GM18508 (cell line): ENCODE measurements at regions not wholly inside any gene's neighbourhood (a gene's known extent, or its start where the extent isn't known, plus 50 kb on each side); places are given as distances from the start of the nearest gene placed in this dataset.
"Not testable (repeated sequence)": the region's sequence is repeated elsewhere in the genome, so short reads cannot be mapped to it uniquely, and the experiment has no call there.

Experiments
- ATAC-seq: cut with Tn5 transposase; IDR thresholded peaks from one replicate; pipeline ENCODE4 v1.9.1; 2021; ENCODE audit warnings: moderate number of reproducible peaks; ENCODE audit not compliant: insufficient read depth, unreplicated experiment

DNA sequence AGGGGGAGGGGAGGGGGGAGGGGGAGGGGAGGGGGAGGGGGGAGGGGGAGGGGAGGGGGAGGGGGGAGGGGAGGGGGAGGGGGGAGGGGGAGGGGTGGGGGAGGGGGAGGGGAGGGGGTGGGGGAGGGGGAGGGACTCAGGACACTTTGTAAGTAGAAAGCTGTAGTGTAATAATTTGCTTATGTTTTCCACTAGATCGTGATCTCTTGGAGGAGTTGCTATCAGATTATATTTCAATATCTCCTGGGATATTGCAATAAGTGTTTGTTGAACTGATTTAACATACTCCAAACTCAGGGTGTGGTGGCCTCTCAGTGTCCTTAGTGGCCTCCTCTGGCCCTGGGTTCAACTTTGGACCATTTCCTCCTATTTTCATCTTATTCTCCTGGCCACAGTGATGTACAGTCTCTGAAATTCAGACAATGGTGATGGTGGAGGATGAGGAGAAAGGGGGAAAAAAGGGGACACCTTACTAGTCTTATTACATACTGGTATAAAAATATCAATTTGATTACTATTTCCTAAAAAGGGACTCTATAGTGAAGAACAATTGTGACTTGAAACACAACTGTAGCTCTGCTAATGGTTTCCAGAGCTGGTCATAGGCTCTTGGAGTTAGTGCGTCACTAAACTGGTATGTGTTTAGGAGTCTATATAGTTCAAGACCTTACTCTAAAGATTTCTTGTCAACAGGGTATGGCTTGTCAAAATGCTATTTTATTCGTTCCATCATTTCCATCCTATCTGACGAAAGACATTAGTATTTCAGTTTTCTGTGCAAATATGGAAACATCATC, 89.6 kb downstream of the DDX1 start:
- no peak for ATAC-seq

- ATAC-seq: no peak
Observed at GRCh38 chr2:15682354-15682753, 90.7 kb downstream of the DDX1 start.

DNA sequence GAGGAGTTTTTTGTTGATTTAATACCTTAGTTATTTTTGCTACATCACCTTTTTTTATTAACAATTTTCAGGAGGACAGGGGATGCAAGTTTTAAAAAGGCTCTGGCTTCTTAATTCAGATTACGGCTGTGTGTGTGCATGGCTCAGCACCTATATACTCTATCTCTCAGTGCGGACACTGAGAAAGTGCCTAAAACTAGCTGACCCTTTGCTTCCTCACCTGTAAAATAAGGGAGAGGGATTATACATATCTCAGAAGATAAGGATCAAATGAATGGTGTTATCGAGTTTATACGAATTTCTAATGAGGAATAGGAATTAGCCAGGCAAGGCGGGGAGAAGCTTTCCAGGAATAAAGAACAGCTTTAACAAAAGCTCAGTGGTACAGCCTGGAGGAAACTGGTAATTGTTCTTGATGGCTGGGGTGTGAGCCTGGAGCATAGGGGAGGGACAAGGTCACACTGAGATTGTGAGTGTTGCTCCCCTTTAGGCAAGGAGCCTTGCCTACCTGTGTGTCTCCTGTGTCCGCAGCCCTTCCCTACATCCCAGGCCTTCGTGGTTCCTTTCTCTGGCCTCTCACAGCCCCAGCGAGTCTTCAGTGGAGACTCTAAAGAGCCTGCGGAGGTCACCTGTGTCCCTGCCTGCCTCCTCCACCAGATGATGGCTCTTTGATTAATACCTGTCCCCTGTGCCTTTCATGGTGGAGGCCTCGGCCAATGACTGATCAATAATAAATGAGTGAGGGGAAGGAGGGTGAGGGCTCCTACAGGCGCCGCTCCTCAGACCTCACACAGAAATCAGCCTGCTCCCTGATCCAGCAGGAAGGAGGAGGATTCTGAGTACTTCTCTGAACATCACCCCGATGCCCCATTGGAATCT, 92.7 kb downstream of the DDX1 start:
- ATAC-seq: no peak

DNA sequence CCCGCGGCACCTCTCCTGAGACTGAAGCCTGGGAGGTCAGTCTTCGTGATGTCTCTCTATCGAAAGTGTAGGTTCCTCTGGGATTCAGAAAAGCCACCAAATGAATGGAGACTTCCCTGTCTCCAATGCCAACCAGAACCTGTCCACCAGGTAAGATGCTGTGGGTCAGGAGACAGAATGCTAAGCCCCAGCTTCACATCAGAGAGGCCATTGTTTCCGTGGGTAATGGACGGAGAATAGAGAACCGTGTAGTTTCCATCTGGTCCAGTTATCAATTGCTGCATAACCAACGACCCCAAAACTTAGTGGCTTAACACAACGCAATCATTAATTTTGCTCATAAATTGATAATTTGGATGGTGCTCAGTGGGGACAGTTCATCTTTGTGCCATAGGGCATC, 93.5 kb downstream of the DDX1 start:
- ATAC-seq: no peak

DNA sequence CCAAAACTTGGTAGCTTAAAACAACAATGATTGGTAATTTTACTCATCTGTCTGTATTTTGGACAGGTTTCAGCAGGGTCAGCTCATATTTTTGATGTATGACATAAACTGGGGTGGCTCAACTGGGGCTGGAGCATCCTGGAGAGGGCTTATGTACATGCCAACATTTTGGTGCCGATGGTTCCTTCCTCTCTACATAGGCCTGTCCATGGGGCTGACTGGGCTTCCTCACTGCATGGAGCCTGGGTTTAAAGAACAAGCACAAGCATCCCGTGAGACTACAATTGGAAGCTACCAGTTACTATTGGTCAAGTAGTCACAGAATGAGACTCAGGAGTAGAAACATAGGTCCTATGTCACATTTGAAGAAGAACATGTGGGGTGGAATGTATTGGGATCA, 95.0 kb downstream of the DDX1 start:
- ATAC-seq: no peak

DNA sequence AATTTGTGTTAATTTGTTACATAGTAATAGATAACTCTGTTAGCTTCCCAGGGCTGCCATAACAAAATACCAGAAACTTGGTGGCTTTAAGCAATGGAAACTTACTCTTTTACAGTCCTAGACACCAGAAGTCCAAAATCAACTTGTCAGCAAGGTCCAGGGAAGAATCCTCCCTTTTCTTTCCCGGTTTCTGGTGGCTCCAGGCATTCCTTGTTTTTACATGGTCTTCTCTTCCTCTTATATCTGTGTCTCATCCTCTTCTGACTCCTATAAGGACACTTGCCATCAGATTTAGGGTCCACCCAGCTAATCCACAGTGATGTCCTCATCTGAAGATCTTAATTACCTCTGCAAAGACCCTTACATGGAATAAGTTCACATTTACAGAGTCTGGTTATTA, 95.6 kb downstream of the DDX1 start:
- no peak for ATAC-seq

DNA sequence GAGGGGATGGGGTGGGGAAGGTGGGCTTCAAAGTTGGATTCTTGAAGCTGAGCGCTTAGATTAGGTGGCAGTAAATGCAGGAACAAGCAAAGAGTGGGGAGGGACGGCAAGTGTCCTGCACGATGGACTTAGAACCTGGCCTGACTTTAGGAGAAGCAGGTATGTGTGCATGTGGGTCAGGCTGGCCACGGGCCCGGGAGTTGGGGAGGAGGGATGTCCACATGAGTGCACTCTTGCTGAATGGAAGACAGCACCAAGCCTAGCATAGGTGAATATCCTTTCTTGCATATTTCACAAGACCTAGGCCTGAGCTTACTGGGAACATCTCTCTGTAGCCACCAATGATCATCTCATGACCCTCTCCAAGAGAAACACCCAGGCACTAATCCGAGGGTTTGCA, 96.1 kb downstream of the DDX1 start:
- no peak for ATAC-seq

GRCh38 chr2:15688924-15689568, 97.4 kb downstream of the DDX1 start:
- ATAC-seq: no peak

GRCh38 chr2:15689654-15690053, 98.0 kb downstream of the DDX1 start:
- no peak for ATAC-seq

DNA sequence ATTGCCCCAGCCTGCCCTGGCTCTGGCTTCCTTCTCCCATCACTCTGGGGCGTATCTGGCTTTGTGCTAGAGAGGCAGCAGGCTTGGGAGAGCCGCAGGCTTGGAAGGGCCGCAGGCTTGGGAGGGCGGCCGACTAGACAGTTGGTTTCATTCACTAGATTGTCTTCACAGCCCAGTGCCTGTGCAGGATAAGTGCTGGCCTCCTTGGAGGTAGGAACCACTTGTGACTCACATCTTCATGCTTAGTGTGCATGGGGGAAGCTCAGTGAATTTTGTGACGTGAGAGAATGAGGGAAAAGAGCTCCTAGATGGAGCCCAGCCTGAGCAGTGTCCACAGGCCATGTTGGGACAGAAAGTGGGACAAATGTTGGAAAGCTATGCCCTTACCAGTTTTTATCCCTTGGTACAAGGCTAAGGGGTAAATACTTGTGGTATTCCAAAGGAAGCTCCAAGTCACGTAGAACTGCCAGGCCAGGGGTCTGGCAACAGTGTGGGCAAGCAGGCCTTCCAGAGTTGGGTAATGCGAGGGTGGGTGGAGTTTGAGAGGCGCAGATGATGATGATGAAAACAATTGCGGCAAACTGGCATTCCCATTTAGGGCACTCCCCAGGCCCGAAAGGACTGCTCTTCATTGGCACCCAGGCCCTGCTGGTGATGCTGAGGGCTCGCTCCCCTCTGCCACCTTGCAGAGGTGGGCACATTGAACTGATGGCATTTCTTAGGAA, 100.1 kb downstream of the DDX1 start:
- ATAC-seq: no peak

DNA sequence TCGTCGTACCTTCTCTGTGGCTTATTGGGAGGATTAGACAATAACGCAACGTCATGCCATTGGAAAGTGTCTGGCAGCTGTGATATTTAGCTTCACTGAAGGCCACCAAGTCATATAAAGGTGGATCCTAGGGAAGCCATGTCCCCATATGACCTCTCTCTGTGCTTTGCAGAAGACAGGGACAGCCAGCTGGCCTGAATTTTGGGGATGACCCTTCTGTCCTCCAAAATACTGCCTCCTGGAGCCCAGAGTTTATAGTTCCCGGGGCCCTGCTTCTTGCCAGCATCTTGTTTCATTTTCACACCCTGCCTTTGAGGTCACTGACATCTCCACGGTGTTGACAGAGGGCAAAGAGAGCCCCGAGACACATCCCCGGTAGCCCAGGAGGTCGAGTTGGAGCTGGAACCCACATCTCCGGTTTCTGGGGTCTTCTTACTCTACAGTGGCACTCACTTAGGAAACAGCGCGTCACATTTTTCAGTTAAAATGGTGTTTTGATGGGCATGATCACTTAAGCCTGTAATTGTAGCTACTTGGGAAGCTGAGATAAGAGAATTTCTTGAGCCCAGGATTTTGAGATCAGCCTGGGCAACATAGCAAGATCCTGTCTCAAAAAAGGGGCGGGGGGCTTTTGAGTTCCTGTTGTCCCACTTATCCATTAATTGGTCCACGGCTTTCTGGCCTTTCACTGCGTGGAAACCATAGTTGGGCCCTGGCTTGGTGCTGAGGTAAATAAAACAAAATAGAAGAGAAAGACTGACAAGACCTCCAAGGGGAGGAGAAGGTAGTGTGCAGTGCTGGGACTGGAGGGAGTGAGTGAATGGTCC, 101.1 kb downstream of the DDX1 start:
- ATAC-seq: no peak

- ATAC-seq: no peak
Observed at GRCh38 chr2:15693382-15693781, 101.7 kb downstream of the DDX1 start.

GRCh38 chr2:15693926-15694588, 102.4 kb downstream of the DDX1 start:
- ATAC-seq: no peak

- no peak for ATAC-seq
Observed at GRCh38 chr2:15694589-15694986, 102.9 kb downstream of the DDX1 start.

DNA sequence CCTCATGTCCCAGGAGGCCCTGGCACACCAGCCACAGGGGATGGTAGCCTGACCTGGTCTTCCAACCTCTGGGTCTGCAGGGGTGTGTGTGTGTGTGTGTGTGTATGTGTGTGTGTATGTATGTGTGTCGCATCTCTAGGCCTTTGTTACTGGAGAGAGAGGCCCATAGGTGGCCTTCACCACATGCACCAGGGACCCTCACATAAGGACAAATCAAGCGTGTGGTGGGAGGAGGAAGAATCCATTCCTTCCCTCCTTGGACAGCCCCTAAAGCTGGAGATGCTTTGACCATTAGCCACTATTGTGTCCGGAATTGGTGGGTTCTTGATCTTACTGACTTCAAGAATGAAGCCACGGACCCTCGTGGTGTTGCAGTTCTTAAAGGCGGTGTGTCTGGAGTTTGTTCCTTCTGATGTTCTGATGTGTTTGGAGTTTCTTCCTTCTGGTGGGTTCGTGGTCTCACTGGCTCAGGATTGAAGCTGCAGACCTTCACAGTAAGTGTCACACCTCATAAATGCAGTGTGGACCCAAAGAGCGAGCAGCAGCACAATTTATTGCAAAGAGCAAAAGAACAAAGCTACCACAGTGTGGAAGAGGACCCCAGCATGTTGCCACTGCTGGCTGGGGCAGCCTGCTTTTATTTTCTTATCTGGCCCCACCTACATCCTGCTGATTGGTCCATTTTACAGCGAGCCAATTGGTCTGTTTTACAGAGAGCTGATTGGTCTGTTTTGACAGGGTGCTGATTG, 104.1 kb downstream of the DDX1 start:
- ATAC-seq: no peak

- ATAC-seq: not testable (repeated sequence)
Observed at GRCh38 chr2:15696606-15697170, 105.0 kb downstream of the DDX1 start.

DNA sequence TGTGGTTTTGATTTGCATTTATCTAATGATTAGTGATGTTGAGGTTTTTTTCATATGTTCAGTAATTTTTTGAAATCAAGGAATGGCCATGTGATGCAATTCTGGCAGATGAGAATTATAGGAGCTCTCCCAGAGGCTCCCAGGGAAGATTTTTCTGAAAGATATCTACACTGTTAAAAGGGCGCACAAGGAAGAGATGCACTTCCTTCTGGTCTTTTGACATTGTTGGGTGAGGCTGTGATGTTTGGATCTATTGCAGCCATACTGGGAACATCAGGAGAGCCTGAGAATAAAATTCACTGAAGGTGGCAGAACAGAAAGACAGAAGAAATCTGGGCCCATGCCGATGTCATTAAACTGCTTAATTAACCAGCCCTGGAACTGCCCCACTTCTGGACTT, 108.5 kb downstream of the DDX1 start:
- ATAC-seq: no peak
